ENCODE measurements at regions not wholly inside any gene's neighbourhood (a gene's known extent, or its start where the extent isn't known, plus 50 kb on each side); places are given as distances from the start of the nearest gene placed in this dataset.

GRCh38 chr18:24840640-24841039 is 380.2 kb downstream of the HRH4 start:
- H3K9me3 ChIP-seq: no peaks in the 10 kb centered on the region
- no peaks in the 10 kb centered on the region for H3K4me1 ChIP-seq
- WGBS: 78% methylated on average over 6 of the region's 6 CpGs
- DNase-seq (ENCODE audit: low spot score in 2 of 2): no peak
- H3K27ac ChIP-seq: no peak overlapping the region
- H3K36me3 ChIP-seq: no peaks in the 10 kb centered on the region
- H3K27me3 ChIP-seq: no peaks in the 10 kb centered on the region
- no peak overlapping the region for H3K4me3 ChIP-seq
- TF ChIP-seq POLR2A (IDR thresholded peaks at IDR 0.05) (no peak), EP300 (IDR thresholded peaks at IDR 0.05) (no peak), POLR2AphosphoS5 (IDR thresholded peaks at IDR 0.05) (no peak), CTCF (IDR thresholded peaks at IDR 0.05) (no peak)

- H3K27me3 ChIP-seq: no peaks in the 10 kb centered on the region
- H3K4me1 ChIP-seq: no peaks in the 10 kb centered on the region
- H3K4me3 ChIP-seq: no peak overlapping the region
- TF ChIP-seq CTCF (IDR thresholded peaks at IDR 0.05) (no peak), POLR2A (IDR thresholded peaks at IDR 0.05) (no peak), EP300 (IDR thresholded peaks at IDR 0.05) (no peak), POLR2AphosphoS5 (IDR thresholded peaks at IDR 0.05) (no peak)
- H3K27ac ChIP-seq: no peak overlapping the region
- WGBS: 83% methylated on average over 8 of the region's 8 CpGs
- no peaks in the 10 kb centered on the region for H3K36me3 ChIP-seq
- no peaks in the 10 kb centered on the region for H3K9me3 ChIP-seq
- no peak for DNase-seq (ENCODE audit: low spot score in 2 of 2)
Measured at GRCh38 chr18:24841536-24841935, 381.1 kb downstream of the HRH4 start.

GRCh38 chr18:24843123-24843522 is 382.7 kb downstream of the HRH4 start:
- Histone ChIP-seq H3K36me3 (no peaks in the 10 kb centered on the region), H3K9me3 (no peaks in the 10 kb centered on the region), H3K4me1 (no peaks in the 10 kb centered on the region), H3K4me3 (no peak overlapping the region), H3K27me3 (no peaks in the 10 kb centered on the region), H3K27ac (no peak overlapping the region)
- 100% methylated on average over 1 of the region's 1 CpG for WGBS
- TF ChIP-seq POLR2AphosphoS5 (IDR thresholded peaks at IDR 0.05) (no peak), CTCF (IDR thresholded peaks at IDR 0.05) (no peak), POLR2A (IDR thresholded peaks at IDR 0.05) (no peak), EP300 (IDR thresholded peaks at IDR 0.05) (no peak)
- no peak for DNase-seq (ENCODE audit: low spot score in 2 of 2)

- no peaks in the 10 kb centered on the region for H3K9me3 ChIP-seq
- H3K27me3 ChIP-seq: no peaks in the 10 kb centered on the region
- no peak overlapping the region for H3K27ac ChIP-seq
- WGBS: 80% methylated on average over 2 of the region's 2 CpGs
- no peaks in the 10 kb centered on the region for H3K36me3 ChIP-seq
- no peak for DNase-seq (ENCODE audit: low spot score in 2 of 2)
- TF ChIP-seq EP300 (IDR thresholded peaks at IDR 0.05) (no peak), POLR2A (IDR thresholded peaks at IDR 0.05) (no peak), CTCF (IDR thresholded peaks at IDR 0.05) (no peak), POLR2AphosphoS5 (IDR thresholded peaks at IDR 0.05) (no peak)
- H3K4me3 ChIP-seq: no peak overlapping the region
- H3K4me1 ChIP-seq: no peaks in the 10 kb centered on the region
Measured at GRCh38 chr18:24846138-24846537, 385.7 kb downstream of the HRH4 start.

GRCh38 chr18:24850532-24850931 is 390.1 kb downstream of the HRH4 start:
- no peaks in the 10 kb centered on the region for H3K9me3 ChIP-seq
- no peaks in the 10 kb centered on the region for H3K27me3 ChIP-seq
- H3K4me3 ChIP-seq: no peak overlapping the region
- no peak for TF ChIP-seq POLR2A (IDR thresholded peaks at IDR 0.05)
- TF ChIP-seq EP300 (IDR thresholded peaks at IDR 0.05): no peak
- TF ChIP-seq POLR2AphosphoS5 (IDR thresholded peaks at IDR 0.05): no peak
- no peak for TF ChIP-seq CTCF (IDR thresholded peaks at IDR 0.05)
- H3K27ac ChIP-seq: no peak overlapping the region
- H3K4me1 ChIP-seq: no peaks in the 10 kb centered on the region
- no peaks in the 10 kb centered on the region for H3K36me3 ChIP-seq
- WGBS: 81% methylated on average over 7 of the region's 7 CpGs
- DNase-seq (ENCODE audit: low spot score in 2 of 2): no peak

All from suprapubic skin (tissue), 4 donors.